H1 (cell line): ENCODE measurements at regions not wholly inside any gene's neighbourhood (a gene's known extent, or its start where the extent isn't known, plus 50 kb on each side); places are given as distances from the start of the nearest gene placed in this dataset.

ENCODE experiments used
- CTCF ChIA-PET: fragments of 300-600 bp; sonication (Branson Sonifier 250); formaldehyde crosslinking; loops from one replicate; lab custom pipeline; 2021; ENCODE audit not compliant: partially characterized antibody; lab: Charles Lee
- POLR2A ChIA-PET: fragments of 300-600 bp; sonication (Branson Sonifier 250); formaldehyde crosslinking; loops from one replicate; lab custom pipeline; 2021; ENCODE audit warnings: inconsistent platforms; ENCODE audit not compliant: partially characterized antibody; lab: Charles Lee
- DNase-seq, 2 experiments: peaks; one replicate each; pipeline versions ENCODE4 v3.0.0 to v3.0.0-alpha.2; 2010 to 2022; ENCODE audit warnings: low spot score in 2 of 2, low read depth in 1 of 2, mixed read lengths in 1 of 2
- FAIRE-seq: peaks from 2 replicates; lab custom pipeline; 2011; peaks lifted over from hg19 to GRCh38; lab: Jason Lieb, UNC
- H2AFZ ChIP-seq: 2 replicates; pipeline ENCODE4 v1.8.1; 2012; ENCODE audit warnings: low read length, inconsistent platforms
- H2AK5ac ChIP-seq: 2 replicates; pipeline ENCODE4 v1.6.1; 2013; ENCODE audit warnings: low read depth, low read length
- H2BK120ac ChIP-seq: replicated peaks from 2 replicates; pipeline ENCODE3; 2013; ENCODE audit warnings: low read depth, low read length, inconsistent platforms
- H2BK12ac ChIP-seq: 2 replicates; pipeline ENCODE4 v1.6.1; 2013; ENCODE audit warnings: low read depth, low read length
- H2BK15ac ChIP-seq: 2 replicates; pipeline ENCODE4 v1.6.1; 2013; ENCODE audit warnings: low read length
- H2BK20ac ChIP-seq: 2 replicates; pipeline ENCODE4 v1.6.1; 2013; ENCODE audit warnings: low read length
- H2BK5ac ChIP-seq: 2 replicates; pipeline ENCODE4 v1.6.1; 2013; ENCODE audit warnings: low read depth, low read length
- H3K14ac ChIP-seq: 2 replicates; pipeline ENCODE4 v1.6.1; 2013; ENCODE audit warnings: inconsistent platforms; ENCODE audit not compliant: insufficient read length
- H3K18ac ChIP-seq: 2 replicates; pipeline ENCODE4 v1.6.1; 2013; ENCODE audit warnings: low read length; ENCODE audit errors: extremely low read depth
- H3K23ac ChIP-seq: 2 replicates; pipeline ENCODE4 v1.6.1; 2013; ENCODE audit warnings: inconsistent platforms; ENCODE audit not compliant: insufficient read length
- H3K23me2 ChIP-seq: 2 replicates; pipeline ENCODE4 v1.6.1; 2013; ENCODE audit warnings: low read depth, low read length
- H3K27ac ChIP-seq: 2 replicates; pipeline ENCODE4 v1.6.1; 2011; ENCODE audit warnings: low read depth, low read length, inconsistent platforms
- H3K27me3 ChIP-seq, 4 experiments: replicated peaks in 1 of 4; 1 replicate in 1 of 4; 2 replicates in 3 of 4; pipeline versions ENCODE4 v1.6.1 to v1.8.1; 2011 to 2013; ENCODE audit warnings: low read length in 3 of 4, mild to moderate bottlenecking in 3 of 4, inconsistent platforms in 2 of 4, mixed read lengths in 2 of 4, moderate library complexity in 1 of 4; ENCODE audit not compliant: control insufficient read depth in 3 of 4, insufficient read depth in 3 of 4; ENCODE audit errors: extremely low read depth in 1 of 4
- H3K36me3 ChIP-seq, 4 experiments: 2 replicates each; pipeline versions ENCODE4 v1.6.1 to v1.8.1; 2011 to 2013; ENCODE audit warnings: mild to moderate bottlenecking in 4 of 4, low read length in 3 of 4, moderate library complexity in 2 of 4, control low read depth in 1 of 4, inconsistent platforms in 1 of 4; ENCODE audit not compliant: insufficient read depth in 4 of 4, control insufficient read depth in 2 of 4
- H3K4ac ChIP-seq: replicated peaks from 2 replicates; pipeline ENCODE3; 2013; ENCODE audit warnings: low read length, low read depth, mixed read lengths, inconsistent platforms; ENCODE audit not compliant: insufficient read length
- H3K4me1 ChIP-seq, 4 experiments: replicated peaks in 1 of 4; 1 replicate in 1 of 4; 2 replicates in 3 of 4; pipeline versions ENCODE4 v1.6.1 to v1.8.1; 2011 to 2013; ENCODE audit warnings: low read length in 3 of 4, inconsistent platforms in 2 of 4, mixed read lengths in 1 of 4; ENCODE audit not compliant: insufficient read depth in 4 of 4, control insufficient read depth in 3 of 4
- H3K4me2 ChIP-seq, 2 experiments: 2 replicates each; pipeline versions ENCODE4 v1.6.1 to v1.8.1; 2011 to 2013; ENCODE audit warnings: low read depth in 2 of 2, low read length in 2 of 2, control low read depth in 1 of 2, inconsistent platforms in 1 of 2, mild to moderate bottlenecking in 1 of 2; ENCODE audit not compliant: insufficient read depth in 1 of 2
- H3K4me3 ChIP-seq, 4 experiments: fragments of 200-600, 300-600 bp in 1 of 4; sonication (generic), shearing (Covaris generic), sonication (Bioruptor Twin) in 1 of 4; 2 replicates each; pipeline versions ENCODE4 v1.5.1 to v1.8.1; 2011 to 2016; ENCODE audit warnings: low read length in 4 of 4, low read depth in 3 of 4, control low read depth in 2 of 4, inconsistent platforms in 2 of 4, mild to moderate bottlenecking in 2 of 4, mixed read lengths in 1 of 4, moderate library complexity in 1 of 4; ENCODE audit not compliant: insufficient read depth in 2 of 4; ENCODE audit errors: extremely low read depth in 1 of 4
- H3K56ac ChIP-seq: replicated peaks from 2 replicates; pipeline ENCODE3; 2013; ENCODE audit warnings: low read depth, mild to moderate bottlenecking, mixed read lengths, low read length, inconsistent platforms; ENCODE audit not compliant: insufficient read length
- H3K79me1 ChIP-seq: 2 replicates; pipeline ENCODE4 v1.6.1; 2013; ENCODE audit warnings: low read depth, low read length, control low read depth
- H3K79me2 ChIP-seq, 2 experiments: 2 replicates each; pipeline versions ENCODE4 v1.6.1 to v1.8.1; 2012 to 2013; ENCODE audit warnings: low read length in 2 of 2, mild to moderate bottlenecking in 2 of 2, inconsistent platforms in 1 of 2; ENCODE audit not compliant: insufficient read depth in 2 of 2, control insufficient read depth in 1 of 2
- H3K9ac ChIP-seq, 4 experiments: replicated peaks in 1 of 4; 1 replicate in 1 of 4; 2 replicates in 3 of 4; pipeline versions ENCODE4 v1.6.1 to v1.8.1; 2011 to 2013; ENCODE audit warnings: low read depth in 3 of 4, low read length in 3 of 4, control low read depth in 2 of 4, mild to moderate bottlenecking in 2 of 4, moderate library complexity in 2 of 4, inconsistent platforms in 1 of 4; ENCODE audit errors: extremely low read depth in 1 of 4
- H3K9me3 ChIP-seq, 2 experiments: 2 replicates each; pipeline versions ENCODE4 v1.6.1 to v1.8.1; 2012 to 2013; ENCODE audit warnings: mild to moderate bottlenecking in 2 of 2, moderate library complexity in 2 of 2, control low read depth in 1 of 2, inconsistent platforms in 1 of 2, low read depth in 1 of 2, low read length in 1 of 2, mixed read lengths in 1 of 2; ENCODE audit not compliant: insufficient read depth in 2 of 2
- H4K20me1 ChIP-seq, 2 experiments: replicated peaks in 1 of 2; 2 replicates each; pipeline versions ENCODE3 to v1.8.1; 2011 to 2013; ENCODE audit warnings: inconsistent platforms in 2 of 2, low read length in 2 of 2, mild to moderate bottlenecking in 1 of 2; ENCODE audit not compliant: insufficient read depth in 2 of 2, control insufficient read depth in 1 of 2
- H4K5ac ChIP-seq: 2 replicates; pipeline ENCODE4 v1.6.1; 2013; ENCODE audit warnings: low read length, low read depth, mixed read lengths, inconsistent platforms; ENCODE audit not compliant: insufficient read length
- H4K8ac ChIP-seq: 2 replicates; pipeline ENCODE4 v1.8.0; 2013; ENCODE audit warnings: mild to moderate bottlenecking, moderate library complexity, low read length, inconsistent platforms; ENCODE audit not compliant: insufficient read depth; ENCODE audit errors: extremely low read depth
- H4K91ac ChIP-seq: replicated peaks from 2 replicates; pipeline ENCODE3; 2013; ENCODE audit warnings: low read length, mixed read lengths, inconsistent platforms; ENCODE audit not compliant: insufficient read length
- BCL11A ChIP-seq, 2 experiments: IDR thresholded peaks; one replicate each; pipeline ENCODE4 v1.6.1; 2011; ENCODE audit warnings: low read depth in 2 of 2, low read length in 2 of 2, mild to moderate bottlenecking in 2 of 2
- EGR1 ChIP-seq: IDR thresholded peaks from 2 replicates; pipeline ENCODE4 v1.6.1; 2011; ENCODE audit warnings: low read depth, low read length, borderline replicate concordance
- EP300 ChIP-seq, 2 experiments: IDR thresholded peaks; 1 replicate in 1 of 2; 2 replicates in 1 of 2; pipeline ENCODE4 v1.6.1; 2011 to 2012; ENCODE audit warnings: low read depth in 2 of 2, low read length in 2 of 2, mild to moderate bottlenecking in 2 of 2, borderline replicate concordance in 1 of 2, inconsistent platforms in 1 of 2, moderate library complexity in 1 of 2
- HDAC6 ChIP-seq: IDR thresholded peaks from one replicate; pipeline ENCODE4 v1.7.1; 2012; ENCODE audit warnings: low read depth, mild to moderate bottlenecking, inconsistent platforms, low read length, moderate library complexity
- JUN ChIP-seq: IDR thresholded peaks from 2 replicates; pipeline ENCODE4 v1.6.1; 2011; ENCODE audit warnings: low read depth, mild to moderate bottlenecking, improper control_type of control experiment, low read length
- MAFK ChIP-seq: IDR thresholded peaks from 2 replicates; pipeline ENCODE4 v1.6.1; 2012; ENCODE audit warnings: low read depth, mild to moderate bottlenecking, improper control_type of control experiment, low read length
- NANOG ChIP-seq: IDR thresholded peaks from 2 replicates; pipeline ENCODE4 v1.6.1; 2011; ENCODE audit warnings: low read length, low read depth, mild to moderate bottlenecking, inconsistent platforms; ENCODE audit not compliant: insufficient read depth, poor library complexity, severe bottlenecking
- RAD21 ChIP-seq, 2 experiments: IDR thresholded peaks in 1 of 2; conservative IDR thresholded peaks in 1 of 2; 2 replicates each; pipeline ENCODE4 v1.6.1; 2011; ENCODE audit warnings: low read depth in 2 of 2, low read length in 2 of 2, improper control_type of control experiment in 1 of 2, inconsistent platforms in 1 of 2, mild to moderate bottlenecking in 1 of 2, moderate library complexity in 1 of 2
- SIRT6 ChIP-seq: IDR thresholded peaks from one replicate; pipeline ENCODE4 v1.7.1; 2012; ENCODE audit warnings: low read length, inconsistent platforms
- SP1 ChIP-seq: IDR thresholded peaks from 2 replicates; pipeline ENCODE4 v1.6.1; 2011; ENCODE audit warnings: low read depth, low read length
- TBP ChIP-seq: IDR thresholded peaks from 2 replicates; pipeline ENCODE4 v1.6.1; 2011; ENCODE audit warnings: low read depth, low read length, improper control_type of control experiment
- TCF12 ChIP-seq: IDR thresholded peaks from 2 replicates; pipeline ENCODE4 v1.6.1; 2011; ENCODE audit warnings: low read depth, mild to moderate bottlenecking, low read length
- WGBS, 2 experiments: shearing (Covaris generic) in 1 of 2; methylation state at CpG; one replicate each; pipeline versions ENCODE4 v1.1.6 to v1.1.7; 2013 to 2015; ENCODE audit warnings: low lambda C conversion rate in 2 of 2, mixed read lengths in 2 of 2, inconsistent platforms in 1 of 2, low coverage in 1 of 2, missing lambda C conversion rate in 1 of 2; ENCODE audit not compliant: insufficient replicate concordance in 2 of 2, insufficient coverage in 1 of 2, insufficient read length in 1 of 2; ENCODE audit errors: extremely low coverage in 1 of 2, missing lambda C conversion rate in 1 of 2; 5-methylcytosine and 5-hydroxymethylcytosine counted together

DNA sequence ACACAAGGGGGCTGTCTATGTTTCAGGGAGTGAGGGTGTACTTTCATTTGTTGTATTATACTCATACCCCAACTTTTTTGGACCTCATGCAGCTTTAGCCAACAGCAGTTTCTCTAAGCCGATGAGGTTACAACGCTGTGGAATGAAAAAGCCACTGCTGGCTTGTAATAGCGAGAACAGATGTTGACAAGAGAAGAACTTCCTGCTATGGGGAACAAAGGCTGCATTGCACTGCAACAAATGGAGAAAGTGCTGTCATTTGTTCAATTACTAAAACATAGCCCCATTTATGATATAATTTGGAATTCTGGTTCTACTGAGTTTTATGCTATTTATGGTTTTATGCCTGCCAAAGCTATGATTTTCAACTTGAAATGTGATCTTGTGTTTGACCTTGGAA lies 104.2 kb upstream of the TMEM72 start:
- no peak for TF ChIP-seq SP1
- no peak for TF ChIP-seq SIRT6
- no peak for TF ChIP-seq JUN
- TF ChIP-seq BCL11A (IDR thresholded peaks at IDR 0.05; ENCODE audit: low read depth in 2 of 2, low read length in 2 of 2), result no peak
- TF ChIP-seq NANOG, result no peak
- no peak for TF ChIP-seq HDAC6
- TF ChIP-seq EP300 (IDR thresholded peaks at IDR 0.05; ENCODE audit: borderline replicate concordance in 1 of 2, low read depth in 2 of 2, low read length in 2 of 2), result no peak
- TF ChIP-seq EGR1, result no peak
- TF ChIP-seq TBP, result no peak
- TF ChIP-seq RAD21 (IDR thresholded peaks at IDR 0.05 in 1 of 2, conservative IDR thresholded peaks at IDR 0.05 in 1 of 2; ENCODE audit: low read depth in 2 of 2, low read length in 2 of 2), result no peak
- TF ChIP-seq MAFK, result no peak
- TF ChIP-seq TCF12, result no peak
- Histone ChIP-seq H3K4me2 (no peak overlapping the region), H3K23ac (no peak overlapping the region), H3K27me3 (no peaks in the 10 kb centered on the region), H3K36me3 (no peaks in the 10 kb centered on the region; a peak in 1 of 8 replicates), H2BK5ac (no peak overlapping the region), H2BK15ac (no peak overlapping the region), H3K4me3 (no peak overlapping the region), H3K23me2 (no peaks in the 10 kb centered on the region), H2BK120ac (no peak overlapping the region), H4K91ac (no peak overlapping the region), H3K18ac (no peak overlapping the region), H4K20me1 (no peaks in the 10 kb centered on the region), H3K4ac (no peak overlapping the region), H3K56ac (no peak overlapping the region), H2BK20ac (no peak overlapping the region), H3K79me1 (no peaks in the 10 kb centered on the region), H3K27ac (no peak overlapping the region), H3K79me2 (no peaks in the 10 kb centered on the region), H2AK5ac (no peak overlapping the region), H3K9me3 (peaks cover 0 to 5% of the 10 kb centered on the region in 2 experiments; a peak in 1 of 4 replicates), H3K9ac (no peak overlapping the region), H2AFZ (no peak overlapping the region), H4K5ac (no peak overlapping the region), H2BK12ac (no peak overlapping the region), H4K8ac (no peak overlapping the region), H3K14ac (no peak overlapping the region), H3K4me1 (peaks cover 0 to 2% (median under 1%) of the 10 kb centered on the region in 4 experiments; a peak in 1 of 7 replicates)
- ChIA-PET POLR2A (no interaction called here), CTCF (interaction anchor here (1.1 to 1.4 kb wide), 3 partner anchors 49 to 55 kb away, joined by 3 read pairs; no protein-coding TSS in a partner anchor)
- FAIRE-seq, result no peak
- WGBS, 2 experiments, result 92% methylated on average over 3 of the region's 3 CpGs; no CpG with 5 or more reads in 1 of the 2 experiments
- no peak for DNase-seq
